OCI-LY1 (cell line): ENCODE measurements at regions not wholly inside any gene's neighbourhood (a gene's known extent, or its start where the extent isn't known, plus 50 kb on each side); places are given as distances from the start of the nearest gene placed in this dataset.

Experiments
- H2AFZ ChIP-seq: fragments of 200-600 bp; sonication (generic), shearing (Covaris generic); 2 replicates; pipeline ENCODE4 v1.6.0; 2014; ENCODE audit warnings: antibody characterized with exemption, mild to moderate bottlenecking, low read length
- H3F3A ChIP-seq: fragments of 200-600 bp; sonication (generic), shearing (Covaris generic); 2 replicates; pipeline ENCODE4 v1.6.0; 2014; ENCODE audit warnings: mild to moderate bottlenecking, antibody characterized with exemption, low read length, moderate library complexity; ENCODE audit not compliant: insufficient read depth
- H3K27ac ChIP-seq: fragments of 200-600 bp; sonication (generic); 2 replicates; pipeline ENCODE4 v1.5.1; 2014; ENCODE audit warnings: low read length, mixed run types, mild to moderate bottlenecking, low read depth; ENCODE audit not compliant: poor library complexity, severe bottlenecking
- H3K27me3 ChIP-seq: fragments of 200-600 bp; sonication (generic); 2 replicates; pipeline ENCODE4 v1.6.0; 2014; ENCODE audit warnings: antibody characterized with exemption, mild to moderate bottlenecking, low read length, moderate library complexity; ENCODE audit not compliant: insufficient read depth
- H3K36me3 ChIP-seq: fragments of 200-600 bp; sonication (generic); 2 replicates; pipeline ENCODE4 v1.6.1; 2014; ENCODE audit warnings: mild to moderate bottlenecking, antibody characterized with exemption, low read length, moderate library complexity, mixed read lengths; ENCODE audit not compliant: insufficient read depth
- H3K4me1 ChIP-seq: fragments of 200-600 bp; sonication (generic); 2 replicates; pipeline ENCODE4 v1.5.1; 2014; ENCODE audit warnings: mild to moderate bottlenecking, low read length, moderate library complexity; ENCODE audit not compliant: insufficient read depth, severe bottlenecking
- H3K4me2 ChIP-seq: fragments of 200-600 bp; sonication (generic), shearing (Covaris generic); 2 replicates; pipeline ENCODE4 v1.6.1; 2014; ENCODE audit warnings: low read length
- H3K4me3 ChIP-seq: fragments of 200-600 bp; sonication (generic); 2 replicates; pipeline ENCODE4 v1.5.1; 2014; ENCODE audit warnings: low read length, low read depth, mild to moderate bottlenecking, mixed read lengths; ENCODE audit not compliant: poor library complexity, severe bottlenecking
- H3K79me2 ChIP-seq: fragments of 200-600 bp; shearing (Covaris generic); 2 replicates; pipeline ENCODE4 v1.6.1; 2016; ENCODE audit warnings: mixed run types, low read length, mixed read lengths; ENCODE audit not compliant: insufficient read depth
- H3K9ac ChIP-seq: fragments of 200-600 bp; sonication (generic), shearing (Covaris generic); 2 replicates; pipeline ENCODE4 v1.6.1; 2014; ENCODE audit warnings: mild to moderate bottlenecking, low read length, mixed read lengths
- H3K9me2 ChIP-seq: fragments of 200-600 bp; sonication (generic), shearing (Covaris generic); 2 replicates; pipeline ENCODE4 v1.6.1; 2014; ENCODE audit warnings: low read depth, mild to moderate bottlenecking, low read length, mixed read lengths
- H3K9me3 ChIP-seq: fragments of 200-600 bp; shearing (Covaris generic); 2 replicates; pipeline ENCODE4 v1.6.1; 2014; ENCODE audit warnings: low read length, mixed read lengths
- H4K20me1 ChIP-seq: fragments of 200-600 bp; sonication (generic), shearing (Covaris generic); 2 replicates; pipeline ENCODE4 v1.6.0; 2016; ENCODE audit warnings: mild to moderate bottlenecking, low read length; ENCODE audit not compliant: insufficient read depth
- CTCF ChIP-seq: fragments of 200-600 bp; sonication (generic), shearing (Covaris generic); IDR thresholded peaks from 2 replicates; pipeline ENCODE4 v1.5.1; 2017; ENCODE audit warnings: mild to moderate bottlenecking, antibody characterized with exemption, low read length, moderate library complexity, mixed read lengths
- EZH2 ChIP-seq: fragments of 200-600 bp; sonication (generic), shearing (Covaris generic); IDR thresholded peaks from 2 replicates; pipeline ENCODE4 v1.8.0; 2017; ENCODE audit warnings: borderline replicate concordance, mixed run types, mild to moderate bottlenecking, antibody characterized with exemption, low read length, moderate library complexity, mixed read lengths

- Histone ChIP-seq H3K79me2 (no peaks in the 10 kb centered on the region), H3K9me2 (no peaks in the 10 kb centered on the region), H3K9me3 (no peaks in the 10 kb centered on the region), H3K27ac (no peak overlapping the region), H2AFZ (no peak overlapping the region), H3K4me2 (no peak overlapping the region), H3K36me3 (no peaks in the 10 kb centered on the region), H3K27me3 (no peaks in the 10 kb centered on the region), H4K20me1 (no peaks in the 10 kb centered on the region), H3K4me1 (no peaks in the 10 kb centered on the region), H3K4me3 (no peak overlapping the region), H3K9ac (no peak overlapping the region), H3F3A (no peaks in the 10 kb centered on the region)
- TF ChIP-seq CTCF: no peak
- no peak for TF ChIP-seq EZH2
Measured at GRCh38 chr20:55535366-55535765, 470.0 kb downstream of the CBLN4 start.

- Histone ChIP-seq H2AFZ (no peak overlapping the region), H4K20me1 (no peaks in the 10 kb centered on the region), H3K9me2 (no peaks in the 10 kb centered on the region), H3K9me3 (no peaks in the 10 kb centered on the region), H3K4me2 (no peak overlapping the region), H3K4me1 (no peaks in the 10 kb centered on the region), H3K4me3 (no peak overlapping the region), H3K36me3 (no peaks in the 10 kb centered on the region), H3K27ac (no peak overlapping the region), H3K27me3 (no peaks in the 10 kb centered on the region), H3K79me2 (no peaks in the 10 kb centered on the region), H3F3A (no peaks in the 10 kb centered on the region), H3K9ac (no peak overlapping the region)
- no peak for TF ChIP-seq EZH2
- TF ChIP-seq CTCF: no peak
Measured at GRCh38 chr20:55533632-55534031, 471.7 kb downstream of the CBLN4 start.

- no peaks in the 10 kb centered on the region for H3K27me3 ChIP-seq
- H3K79me2 ChIP-seq: no peaks in the 10 kb centered on the region
- H3K4me2 ChIP-seq: no peak overlapping the region
- H3K9me3 ChIP-seq: no peaks in the 10 kb centered on the region
- no peak overlapping the region for H3K9ac ChIP-seq
- no peaks in the 10 kb centered on the region for H3K9me2 ChIP-seq
- no peaks in the 10 kb centered on the region for H3F3A ChIP-seq
- no peak overlapping the region for H2AFZ ChIP-seq
- TF ChIP-seq CTCF: no peak
- no peak for TF ChIP-seq EZH2
- H3K4me3 ChIP-seq: no peak overlapping the region
- H4K20me1 ChIP-seq: no peaks in the 10 kb centered on the region
- H3K27ac ChIP-seq: no peak overlapping the region
- H3K4me1 ChIP-seq: no peaks in the 10 kb centered on the region
- H3K36me3 ChIP-seq: no peaks in the 10 kb centered on the region
Measured at GRCh38 chr20:55530763-55531162, 474.6 kb downstream of the CBLN4 start.
